Pancreas (tissue), 10 donors: ENCODE measurements at regions not wholly inside any gene's neighbourhood (a gene's known extent, or its start where the extent isn't known, plus 50 kb on each side); places are given as distances from the start of the nearest gene placed in this dataset.

Experiments
- ATAC-seq, 4 donors: fragments of 200-7000 bp; cut with Tn5 transposase; one replicate each; pipeline versions ENCODE4 v1.8.0 to v1.9.1; 2020; ENCODE audit warnings: mild to moderate bottlenecking in 4 of 4, moderate library complexity in 4 of 4
- DNase-seq, 6 donors: peaks; one replicate each; pipeline ENCODE4 v3.0.0-alpha.2; 2020
- FAIRE-seq: peaks from 2 replicates; lab custom pipeline; 2012; peaks lifted over from hg19 to GRCh38; lab: Jason Lieb, UNC
- H3K27ac ChIP-seq, 4 donors: fragments of 200-600 bp; sonication (generic); 1 replicate in 3 of 4; 2 replicates in 1 of 4; pipeline versions ENCODE4 v1.5.0 to v1.8.0; 2020
- H3K27me3 ChIP-seq, 4 donors: fragments of 200-600 bp; one replicate each; pipeline ENCODE4 v1.8.0; 2021
- H3K36me3 ChIP-seq, 3 donors: fragments of 200-600 bp; sonication (generic) in 1 of 3; one replicate each; pipeline versions ENCODE4 v1.5.0 to v1.8.0; 2020 to 2021
- H3K4me1 ChIP-seq, 3 donors: fragments of 200-600 bp; one replicate each; pipeline ENCODE4 v1.8.0; 2021
- H3K4me3 ChIP-seq, 4 donors: fragments of 200-600 bp; sonication (generic) in 2 of 4; one replicate each; pipeline versions ENCODE4 v1.5.0 to v1.8.0; 2020 to 2021
- H3K9me3 ChIP-seq, 4 donors: fragments of 200-600 bp; one replicate each; pipeline ENCODE4 v1.8.0; 2021
- CTCF ChIP-seq, 4 donors: fragments of 200-600 bp; sonication (generic) in 3 of 4; IDR thresholded peaks; one replicate each; pipeline versions ENCODE4 v1.5.0 to v1.8.0; 2021; ENCODE audit warnings: antibody characterized with exemption in 4 of 4
- WGBS, 2 donors: extraction: QIAGEN DNeasy Blood & Tissue Kit; methylation state at CpG; one replicate each; pipeline ENCODE4 v1.1.7; 2013; 5-methylcytosine and 5-hydroxymethylcytosine counted together
- intact Hi-C, 3 donors: fragments of 100-400 bp; cut with DNase I; formaldehyde crosslinking; loops; one replicate each; pipeline versions ENCODE4 v1.11.1 to v1.14.2; 2022
- donor health status: healthy with polysubstance abuse.
- donor health status: DM: no; HTN: no; CAD: no; lungs with moderate emphysema.
- donor health status: DM: no; HTN: no; CAD: no.
- donor health status: control.
- donor health status: control.
- donor health status: Bipolar disorder and iron deficiency.
- donor health status: DM: yes; HTN: yes; CAD: no.
- donor health status: DM: no; HTN: no; CAD: no.
- donor health status: DM: no; HTN: no; CAD: no.
- donor health status: DM: yes; HTN: yes; CAD: no.

GRCh38 chrX:63408050-63408449 lies 56.9 kb upstream of the SPIN4 start:
- TF ChIP-seq CTCF (IDR thresholded peaks at IDR 0.05): no peak
- no peak overlapping the region for H3K4me3 ChIP-seq
- 32 to 36% methylated on average over 1 of the region's 1 CpG for WGBS, 2 donors
- no peak for FAIRE-seq
- ATAC-seq: no peak
- H3K9me3 ChIP-seq: no peaks in the 10 kb centered on the region
- no peaks in the 10 kb centered on the region for H3K4me1 ChIP-seq
- no peaks in the 10 kb centered on the region for H3K27me3 ChIP-seq
- intact Hi-C loops: no loop called here
- H3K36me3 ChIP-seq: no peaks in the 10 kb centered on the region
- DNase-seq: no peak
- H3K27ac ChIP-seq: no peak overlapping the region

GRCh38 chrX:63404332-63404731 lies 53.2 kb upstream of the SPIN4 start:
- H3K36me3 ChIP-seq: no peaks in the 10 kb centered on the region
- FAIRE-seq (no peak), DNase-seq (no peak), ATAC-seq (no peak)
- no peak for TF ChIP-seq CTCF (IDR thresholded peaks at IDR 0.05)
- H3K27me3 ChIP-seq: no peaks in the 10 kb centered on the region
- H3K4me3 ChIP-seq: no peak overlapping the region
- no peaks in the 10 kb centered on the region for H3K4me1 ChIP-seq
- intact Hi-C loops: no loop called here
- no peaks in the 10 kb centered on the region for H3K9me3 ChIP-seq
- 72 to 100% methylated on average over 1 of the region's 1 CpG for WGBS, 2 donors
- H3K27ac ChIP-seq: no peak overlapping the region

GRCh38 chrX:63402106-63402505 lies 51.0 kb upstream of the SPIN4 start:
- Histone ChIP-seq H3K36me3 (no peaks in the 10 kb centered on the region), H3K4me1 (no peaks in the 10 kb centered on the region), H3K9me3 (no peaks in the 10 kb centered on the region), H3K27ac (no peak overlapping the region), H3K4me3 (no peak overlapping the region), H3K27me3 (no peaks in the 10 kb centered on the region)
- DNase-seq (no peak), ATAC-seq (no peak), FAIRE-seq (no peak)
- intact Hi-C loops: no loop called here
- TF ChIP-seq CTCF (IDR thresholded peaks at IDR 0.05): no peak
- 92 to 95% methylated on average over 2 of the region's 2 CpGs for WGBS, 2 donors
